Mucosa of descending colon (tissue), 3 donors: ENCODE measurements at regions not wholly inside any gene's neighbourhood (a gene's known extent, or its start where the extent isn't known, plus 50 kb on each side); places are given as distances from the start of the nearest gene placed in this dataset.

ENCODE experiments used
- ATAC-seq: fragments of 200-7000 bp; cut with Tn5 transposase; one replicate; pipeline ENCODE4 v1.9.1; 2020; ENCODE audit warnings: mild to moderate bottlenecking, moderate library complexity
- DNase-seq, 3 donors: peaks; one replicate each; pipeline ENCODE4 v3.0.0-alpha.2; 2020
- H3K36me3 ChIP-seq: fragments of 200-600 bp; one replicate; pipeline ENCODE4 v1.8.0; 2021; ENCODE audit warnings: low read depth, mild to moderate bottlenecking
- H3K4me1 ChIP-seq: fragments of 200-600 bp; one replicate; pipeline ENCODE4 v1.8.0; 2021; ENCODE audit warnings: low read depth, mild to moderate bottlenecking
- H3K4me3 ChIP-seq: fragments of 200-600 bp; one replicate; pipeline ENCODE4 v1.8.0; 2021; ENCODE audit warnings: mild to moderate bottlenecking
- H3K9me3 ChIP-seq: fragments of 200-600 bp; one replicate; pipeline ENCODE4 v1.8.0; 2021; ENCODE audit warnings: mild to moderate bottlenecking
- CTCF ChIP-seq: fragments of 200-600 bp; IDR thresholded peaks from one replicate; pipeline ENCODE4 v1.8.0; 2022; ENCODE audit warnings: antibody characterized with exemption, mild to moderate bottlenecking
- intact Hi-C, 2 donors: fragments of 100-400 bp; cut with DNase I in 1 of 2; cut with micrococcal nuclease in 1 of 2; formaldehyde crosslinking; loops; one replicate each; pipeline versions ENCODE4 v1.11.0 to v1.11.1; 2022; cut with DNase I, micrococcal nuclease
- donor health status: DM: no; HTN: no; CAD: no; lungs with moderate emphysema.
- donor health status: DM: no; HTN: no; CAD: no.
- donor health status: DM: no; HTN: yes; CAD: no.

- intact Hi-C loops, result no loop called here
These were observed 251.0 kb upstream of the CHAC2 start for GRCh38 chr2:53516650-53517049.

GRCh38 chr2:53515435-53516332 lies 251.9 kb upstream of the CHAC2 start:
- DNase-seq, result no peak
- H3K36me3 ChIP-seq, result no peaks in the 10 kb centered on the region
- no peak for ATAC-seq

More at GRCh38 chr2:53516650-53517049, 251.0 kb upstream of the CHAC2 start:
- TF ChIP-seq CTCF, result no peak
- no peak for DNase-seq
- H3K36me3 ChIP-seq, result no peaks in the 10 kb centered on the region
- H3K4me3 ChIP-seq, result no peak overlapping the region
- H3K4me1 ChIP-seq, result no peaks in the 10 kb centered on the region
- no peaks in the 10 kb centered on the region for H3K9me3 ChIP-seq
- ATAC-seq, result no peak

GRCh38 chr2:53513167-53513666 lies 254.4 kb upstream of the CHAC2 start:
- Histone ChIP-seq H3K9me3 (no peaks in the 10 kb centered on the region), H3K4me3 (no peak overlapping the region), H3K36me3 (no peaks in the 10 kb centered on the region), H3K4me1 (no peaks in the 10 kb centered on the region)
- TF ChIP-seq CTCF, result no peak
- ATAC-seq (peak; percentile 66), DNase-seq (no peak)
- intact Hi-C loops, result no loop called here

More at GRCh38 chr2:53515435-53516332, 251.9 kb upstream of the CHAC2 start:
- no peak for TF ChIP-seq CTCF
- intact Hi-C loops, result no loop called here
- H3K4me3 ChIP-seq, result no peak overlapping the region
- H3K4me1 ChIP-seq, result no peaks in the 10 kb centered on the region
- no peaks in the 10 kb centered on the region for H3K9me3 ChIP-seq

- Histone ChIP-seq H3K9me3 (no peaks in the 10 kb centered on the region), H3K4me1 (no peaks in the 10 kb centered on the region), H3K36me3 (no peaks in the 10 kb centered on the region), H3K4me3 (no peak overlapping the region)
- peak; percentile 19 for ATAC-seq
- intact Hi-C loops, result no loop called here
- no peak for TF ChIP-seq CTCF
- DNase-seq, result no peak
These were observed 255.4 kb upstream of the CHAC2 start for GRCh38 chr2:53512071-53512826.

GRCh38 chr2:53511549-53511948 lies 256.1 kb upstream of the CHAC2 start:
- no peaks in the 10 kb centered on the region for H3K9me3 ChIP-seq
- H3K4me1 ChIP-seq, result no peaks in the 10 kb centered on the region
- no peak overlapping the region for H3K4me3 ChIP-seq
- no peaks in the 10 kb centered on the region for H3K36me3 ChIP-seq
- no peak for DNase-seq
- no peak for ATAC-seq
- intact Hi-C loops, result no loop called here
- TF ChIP-seq CTCF, result no peak
